GM21717 (cell line): ENCODE measurements at regions not wholly inside any gene's neighbourhood (a gene's known extent, or its start where the extent isn't known, plus 50 kb on each side); places are given as distances from the start of the nearest gene placed in this dataset.
"Not testable (repeated sequence)": the region's sequence is repeated elsewhere in the genome, so short reads cannot be mapped to it uniquely, and the experiment has no call there.

ENCODE experiments used
- ATAC-seq: cut with Tn5 transposase; IDR thresholded peaks from one replicate; pipeline ENCODE4 v1.9.1; 2021; ENCODE audit warnings: mild to moderate bottlenecking, moderate library complexity; ENCODE audit not compliant: unreplicated experiment

DNA sequence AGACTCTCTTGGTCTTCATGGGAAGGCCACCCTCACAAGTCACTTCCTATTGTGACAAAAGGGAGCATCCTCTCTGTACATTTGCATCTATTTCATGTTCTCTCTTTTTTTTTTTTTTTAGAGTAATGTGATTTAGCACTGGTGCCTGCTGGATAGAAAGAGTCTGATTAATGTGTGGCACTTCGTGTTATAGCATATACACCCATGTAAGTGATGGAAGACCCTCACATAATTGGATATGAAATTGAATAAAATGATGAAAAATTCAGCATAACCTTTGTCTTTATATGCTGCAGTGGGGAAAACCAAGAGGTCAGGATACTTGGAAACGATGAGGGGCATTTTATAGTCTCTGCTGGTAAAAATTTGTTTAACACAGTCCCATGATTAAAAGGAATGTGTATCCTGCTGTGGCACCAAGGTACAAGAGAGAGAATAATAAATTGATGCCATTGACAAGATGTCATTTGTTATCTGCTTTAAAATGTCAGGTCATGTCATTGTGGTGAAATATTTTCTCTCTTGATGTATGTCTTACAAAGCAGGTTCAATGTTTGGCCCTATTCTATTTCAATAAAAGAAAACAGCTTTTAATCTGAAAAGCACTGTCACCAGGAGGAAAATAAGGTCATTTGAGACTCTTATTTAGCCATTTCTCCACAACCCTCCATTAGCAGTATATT, 1115.4 kb downstream of the STPG2 start:
- ATAC-seq: no peak

DNA sequence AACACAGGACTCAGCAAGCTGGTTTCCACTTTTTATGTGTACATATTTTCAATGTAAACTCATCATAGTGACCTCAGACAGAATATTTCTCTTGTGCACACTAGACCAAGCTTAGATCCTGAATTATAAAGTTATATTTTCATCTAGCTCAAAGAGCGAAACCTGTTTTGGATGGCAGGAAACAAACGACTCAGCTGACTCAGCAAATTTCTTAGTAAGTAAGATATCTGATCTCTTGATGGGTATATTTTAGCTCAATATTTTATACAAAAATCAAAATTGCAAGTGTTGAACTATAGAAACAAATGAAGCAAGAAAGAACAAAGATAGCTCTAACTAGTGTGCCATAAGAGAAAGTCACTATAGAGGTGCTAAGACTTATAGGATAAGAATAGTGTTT, 1114.5 kb downstream of the STPG2 start:
- no peak for ATAC-seq

DNA sequence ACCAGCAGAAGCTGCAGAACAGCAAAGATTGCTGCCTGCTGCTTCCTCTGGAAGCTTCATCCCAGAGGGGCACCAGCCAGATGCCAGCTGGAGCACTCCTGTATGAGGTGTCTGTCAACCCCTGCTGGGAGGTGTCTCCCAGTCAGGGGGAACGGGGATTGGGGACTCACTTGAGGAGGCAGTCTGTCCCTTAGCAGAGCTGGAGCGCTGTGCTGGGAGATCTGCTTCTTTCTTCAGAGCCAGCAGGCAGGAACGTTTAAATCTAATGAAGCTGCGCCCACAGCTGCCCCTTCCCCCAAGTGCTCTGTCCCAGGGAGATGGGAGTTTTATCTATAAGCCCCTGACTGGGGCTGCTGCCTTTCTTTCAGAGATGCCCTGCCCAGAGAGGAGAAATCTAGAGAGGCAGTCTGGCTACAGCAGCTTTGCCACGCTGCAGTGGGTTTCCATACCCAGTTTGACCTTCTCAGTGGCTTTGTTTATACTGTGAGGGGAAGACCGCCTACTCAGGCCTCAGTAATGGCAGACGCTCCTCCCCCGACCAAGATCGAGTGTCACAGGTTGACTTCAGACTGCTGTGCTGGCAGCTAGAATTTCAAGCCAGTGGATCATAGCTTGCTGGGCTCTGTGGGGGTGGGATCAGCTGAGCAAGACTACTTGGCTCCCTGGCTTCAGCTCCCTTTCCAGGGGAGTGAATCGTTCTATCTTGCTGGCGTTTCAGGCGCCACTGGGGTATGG, 1105.7 kb downstream of the STPG2 start:
- not testable (repeated sequence) for ATAC-seq

DNA sequence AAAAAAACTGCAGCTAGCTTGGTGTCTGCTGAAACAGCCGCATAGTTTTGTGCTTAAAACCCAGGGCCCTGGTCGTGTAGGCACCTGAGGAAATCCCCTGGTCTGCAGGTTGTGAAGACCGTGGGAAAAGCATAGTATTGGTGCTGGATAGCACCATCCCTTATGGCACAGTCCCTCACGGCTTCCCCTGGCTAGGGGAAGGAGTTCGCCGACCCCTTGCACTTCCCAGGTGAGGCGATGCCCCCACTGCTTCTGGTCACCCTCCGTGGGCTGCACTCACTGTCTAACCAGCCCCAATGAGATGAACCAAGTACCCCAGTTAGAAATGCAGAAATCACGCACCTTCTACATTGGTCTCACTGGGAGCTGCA, 1105.1 kb downstream of the STPG2 start:
- ATAC-seq: no peak

DNA sequence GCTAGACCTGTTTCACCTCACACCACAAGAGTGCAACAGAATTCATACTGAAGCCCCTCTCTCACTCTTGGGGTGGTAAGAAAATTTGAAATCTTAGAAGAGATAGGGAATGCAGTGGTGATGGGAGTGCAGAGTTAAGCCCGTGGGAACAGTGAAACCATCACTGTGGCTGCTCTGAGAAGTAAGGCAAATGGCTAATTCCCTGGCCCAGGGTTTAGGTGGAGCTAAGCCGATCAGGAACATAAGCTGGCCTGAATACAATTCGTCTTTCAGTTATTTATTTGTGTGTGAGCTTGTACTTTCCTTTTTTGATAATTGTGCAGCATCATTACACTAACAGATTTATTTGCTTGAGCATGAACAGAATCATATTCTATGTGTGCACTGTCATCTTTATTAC, 1070.6 kb downstream of the STPG2 start:
- no peak for ATAC-seq

DNA sequence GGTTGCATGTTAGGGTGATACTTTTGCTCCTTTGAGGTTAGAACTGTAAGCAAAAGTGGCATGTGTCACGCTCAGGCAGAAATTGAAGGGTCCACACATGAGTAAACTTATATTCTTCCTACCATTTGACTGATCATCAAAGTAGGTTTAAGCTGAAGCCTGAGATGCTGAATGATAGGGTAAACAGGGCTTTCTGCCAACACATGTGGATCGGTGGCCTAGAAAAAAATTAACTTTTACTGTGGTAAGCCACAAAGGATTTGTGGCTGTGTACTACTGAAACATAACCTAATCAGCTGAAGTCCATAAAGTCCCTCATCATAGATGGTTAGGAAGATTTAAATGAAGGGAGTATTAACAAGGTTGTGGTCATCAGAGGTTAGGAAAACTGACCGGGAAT, 1070.1 kb downstream of the STPG2 start:
- ATAC-seq: no peak

DNA sequence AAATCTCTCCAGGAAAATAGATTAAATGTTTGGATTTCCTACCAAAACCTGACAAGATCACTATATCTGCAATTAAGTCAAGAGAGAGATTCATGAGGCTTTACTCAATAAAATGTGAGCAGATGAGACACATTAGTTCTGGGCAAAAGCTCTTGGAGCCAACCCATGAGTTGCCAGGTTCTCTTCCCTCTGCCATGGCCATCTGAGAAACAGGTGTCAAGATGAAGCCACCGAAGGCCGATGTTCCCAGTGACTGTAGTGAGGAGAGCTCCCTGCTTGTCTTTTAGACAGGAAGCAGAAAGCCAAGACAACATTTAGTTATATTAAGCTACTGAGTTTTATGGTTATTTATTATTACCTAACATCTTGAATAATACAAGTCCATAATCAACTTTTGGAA, 1068.7 kb downstream of the STPG2 start:
- no peak for ATAC-seq

DNA sequence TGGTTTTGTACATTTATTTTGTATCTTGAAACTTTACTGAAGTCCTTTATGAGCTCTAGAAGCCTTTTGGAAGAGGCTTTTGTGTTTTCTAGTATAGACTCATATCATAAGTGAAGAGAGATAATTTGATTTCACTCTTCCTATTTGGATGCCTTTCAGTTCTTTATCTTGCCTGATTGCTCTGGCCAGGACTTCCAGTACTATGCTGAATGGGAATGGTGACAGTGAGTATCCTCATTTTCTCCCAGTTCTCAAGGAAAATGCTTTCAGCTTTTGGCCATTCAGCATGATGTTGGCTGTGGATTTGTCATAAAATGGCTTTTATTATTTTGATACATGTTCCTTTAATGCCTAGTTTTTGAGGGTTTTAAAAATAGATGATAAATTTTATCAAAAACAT, 1061.3 kb downstream of the STPG2 start:
- ATAC-seq: no peak

DNA sequence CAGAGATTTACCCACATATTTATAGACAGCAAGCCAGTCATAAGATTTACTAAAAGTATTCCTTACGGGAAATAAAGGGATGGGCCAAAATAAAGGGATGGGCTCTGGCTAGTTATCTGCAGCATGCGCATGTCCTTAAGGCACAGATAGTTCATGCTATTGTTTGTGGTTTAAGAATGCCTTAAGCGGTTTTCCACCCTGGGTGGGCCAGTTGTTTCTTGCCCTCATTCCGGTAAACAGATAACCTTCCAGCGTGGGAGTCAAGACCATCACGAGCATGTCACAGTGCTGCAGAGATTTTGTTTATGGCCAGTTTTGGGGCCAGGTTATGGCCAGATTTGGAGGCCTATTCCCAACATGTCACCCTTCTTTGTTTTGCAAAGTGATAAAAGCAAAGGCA, 1046.2 kb downstream of the STPG2 start:
- not testable (repeated sequence) for ATAC-seq

DNA sequence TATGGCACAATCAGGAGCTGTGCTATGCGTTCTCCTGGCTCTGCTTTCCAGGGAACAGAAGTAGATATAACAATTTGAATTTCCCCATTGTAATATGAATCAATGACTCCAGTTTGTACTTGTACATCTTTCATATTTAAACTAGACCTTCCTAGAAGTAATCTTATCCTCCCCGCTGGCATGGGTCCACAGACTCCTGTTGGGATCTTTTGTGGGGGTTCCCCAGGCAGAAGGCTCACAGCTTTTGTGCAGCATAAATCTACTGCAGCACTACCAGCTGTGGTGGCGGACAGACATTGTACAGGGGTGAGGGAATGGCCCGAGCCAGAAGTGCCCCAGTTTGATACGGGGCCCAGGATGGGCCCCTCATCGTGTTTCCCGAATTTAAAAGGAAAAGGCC, 1042.1 kb downstream of the STPG2 start:
- not testable (repeated sequence) for ATAC-seq

DNA sequence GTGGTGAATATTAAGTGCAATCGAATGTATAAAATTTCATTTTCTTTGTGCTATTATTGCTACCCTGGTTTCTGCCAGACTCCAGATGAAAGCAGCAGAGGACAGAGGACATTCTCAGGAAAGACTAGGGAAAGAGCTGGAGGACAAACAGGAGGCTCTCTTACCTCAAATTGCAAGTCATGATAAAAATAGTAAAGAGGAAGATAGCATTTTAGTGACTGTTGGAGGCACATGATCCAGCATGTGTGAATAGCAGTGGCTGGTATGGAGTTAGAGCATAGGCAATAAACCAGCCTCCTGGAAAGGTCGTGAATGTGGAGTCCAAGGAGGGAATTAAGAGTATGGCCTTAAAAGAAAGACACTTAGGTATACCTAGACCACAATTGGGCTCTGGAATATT, 1040.0 kb downstream of the STPG2 start:
- ATAC-seq: no peak

DNA sequence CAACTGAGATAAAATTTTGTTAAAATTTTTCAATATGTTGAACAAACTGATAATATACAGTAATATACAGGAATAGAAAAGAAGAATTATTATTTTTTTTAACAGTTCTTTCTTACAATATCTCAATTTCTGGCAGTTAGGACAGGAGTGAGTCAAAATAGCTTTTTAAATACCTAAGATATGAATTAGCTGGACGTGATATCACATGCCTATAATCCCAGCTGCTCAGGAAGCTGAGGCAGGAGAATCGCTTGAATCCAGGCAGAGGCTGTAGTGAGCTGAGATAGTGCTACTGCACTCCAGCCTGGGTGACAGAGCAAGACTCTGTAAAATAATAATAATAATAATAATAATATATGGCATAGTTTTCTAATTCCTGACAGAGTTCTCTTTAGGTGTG, 1039.3 kb downstream of the STPG2 start:
- no peak for ATAC-seq

DNA sequence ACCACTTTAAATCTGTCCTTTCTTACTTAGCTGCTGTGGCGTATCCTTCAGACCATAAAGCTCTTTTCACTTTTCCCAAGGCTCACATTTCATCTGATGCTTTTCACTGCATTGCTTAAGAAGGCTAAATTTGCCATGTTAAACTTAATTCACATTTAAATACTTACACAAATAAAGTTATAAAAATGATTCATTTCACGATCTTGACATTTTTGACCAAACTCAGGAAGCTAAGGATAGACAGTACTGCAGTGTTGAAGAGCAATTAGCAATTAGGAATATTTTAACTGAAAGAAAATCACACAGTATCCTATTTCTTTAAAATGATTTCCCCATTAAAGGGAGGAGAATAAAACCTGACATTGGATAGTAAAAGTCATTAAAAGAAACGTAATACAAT, 1038.6 kb downstream of the STPG2 start:
- no peak for ATAC-seq

DNA sequence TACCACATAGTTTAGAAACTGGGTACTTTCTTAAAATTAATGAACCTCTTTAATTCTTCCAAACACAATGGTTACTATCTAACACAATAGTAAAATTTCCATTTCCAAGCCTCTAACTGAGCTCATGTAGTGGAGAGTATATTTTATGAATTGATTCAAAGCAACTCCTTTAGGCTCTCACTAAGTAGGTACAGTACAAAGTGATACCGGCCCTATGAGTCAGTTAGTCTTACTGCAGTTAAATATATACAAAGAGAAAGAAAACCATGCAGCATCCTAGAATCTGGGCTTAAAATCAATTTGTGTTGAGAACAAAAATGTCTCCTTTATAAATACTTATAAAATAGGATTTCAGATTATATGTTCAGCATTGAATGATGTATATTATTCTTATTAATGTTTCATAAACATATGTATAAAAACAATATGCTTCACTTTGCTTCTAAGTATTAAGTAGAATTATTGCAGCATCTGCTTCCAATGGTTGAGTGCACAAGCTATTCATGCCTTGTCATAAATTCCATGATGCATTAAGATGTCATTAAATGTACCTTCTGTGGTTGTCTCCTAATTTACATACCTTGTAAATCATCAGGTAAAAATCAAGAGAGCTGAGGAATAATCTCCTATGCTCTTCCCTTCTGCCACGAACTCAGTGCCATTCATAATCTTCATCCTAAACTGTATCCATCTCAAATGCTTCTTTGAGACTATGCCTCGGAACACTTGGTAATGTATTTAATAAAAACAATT, 1037.8 kb downstream of the STPG2 start:
- no peak for ATAC-seq

DNA sequence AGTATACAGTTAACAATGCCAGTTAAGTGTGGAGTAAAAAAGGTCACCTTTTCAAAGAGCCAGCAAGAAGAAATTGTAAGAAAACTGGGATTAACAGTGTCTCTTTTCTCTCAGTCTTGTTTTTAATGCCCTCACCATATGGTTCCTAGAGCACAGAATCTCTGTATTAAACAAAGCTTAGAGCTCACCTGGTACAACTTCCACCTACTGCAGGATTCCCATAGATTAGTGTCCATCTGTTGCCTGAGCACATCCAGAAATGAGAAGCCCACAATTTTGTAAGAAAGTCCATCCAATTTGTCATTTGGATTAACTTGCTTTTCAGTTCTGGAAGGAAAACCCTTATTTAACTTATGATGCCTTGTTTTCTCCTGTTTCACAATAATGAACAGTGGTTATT, 1037.1 kb downstream of the STPG2 start:
- no peak for ATAC-seq

DNA sequence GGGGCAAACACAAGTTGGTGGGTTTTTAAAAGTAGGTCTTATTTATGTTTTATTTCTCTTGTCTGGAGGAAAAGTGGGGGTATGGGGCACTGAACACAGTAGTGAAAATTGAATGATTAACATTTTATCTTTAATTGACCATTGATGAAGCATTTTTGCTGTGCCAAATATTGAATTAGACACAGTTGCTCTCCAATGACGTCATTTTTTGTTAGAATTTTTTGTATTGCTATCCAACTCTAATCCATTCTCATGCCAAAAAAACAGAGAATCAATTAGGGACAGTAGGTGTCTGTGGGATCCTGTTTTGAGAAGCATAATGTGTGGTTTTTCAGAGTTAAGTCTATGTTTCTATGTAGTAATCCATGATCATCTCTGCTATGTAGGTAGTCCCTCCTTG, 1032.8 kb downstream of the STPG2 start:
- no peak for ATAC-seq

DNA sequence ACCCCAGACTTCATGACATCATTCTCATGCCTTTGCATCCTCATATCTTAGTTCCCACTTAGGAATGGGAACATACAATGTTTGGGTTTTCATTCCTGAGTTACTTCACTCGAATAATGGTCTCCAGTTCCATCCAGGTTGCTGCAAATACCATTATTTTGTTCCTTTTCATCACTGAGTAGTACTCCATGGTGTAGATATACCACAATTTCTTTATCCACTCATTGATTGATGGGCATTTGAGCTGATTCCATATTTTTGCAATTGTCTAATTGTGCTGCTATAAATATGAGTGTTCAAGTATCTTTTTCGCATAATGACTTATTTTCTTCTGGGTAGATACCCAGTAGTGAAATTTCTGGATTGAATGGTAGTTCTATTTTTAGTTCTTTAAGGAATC, 1026.8 kb downstream of the STPG2 start:
- no peak for ATAC-seq

DNA sequence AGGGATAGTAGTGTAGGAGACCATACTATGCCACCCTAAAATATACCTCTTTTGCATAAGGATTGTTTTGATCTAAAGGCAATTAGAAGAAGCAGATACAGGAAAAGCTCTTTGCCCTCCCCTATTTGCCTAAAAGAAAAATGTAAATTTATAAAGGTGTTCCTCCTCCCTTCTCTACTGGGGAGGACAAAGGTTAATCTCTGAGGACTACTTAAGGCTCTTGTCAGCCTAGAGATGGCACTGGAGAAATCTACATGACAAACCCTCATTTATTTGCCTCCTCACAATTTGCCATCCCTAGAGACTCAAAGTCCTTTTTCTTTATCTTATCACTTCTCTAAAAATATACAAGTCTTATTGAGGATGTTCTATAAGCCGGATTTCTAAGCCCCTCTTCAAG, 1021.8 kb downstream of the STPG2 start:
- ATAC-seq: no peak

DNA sequence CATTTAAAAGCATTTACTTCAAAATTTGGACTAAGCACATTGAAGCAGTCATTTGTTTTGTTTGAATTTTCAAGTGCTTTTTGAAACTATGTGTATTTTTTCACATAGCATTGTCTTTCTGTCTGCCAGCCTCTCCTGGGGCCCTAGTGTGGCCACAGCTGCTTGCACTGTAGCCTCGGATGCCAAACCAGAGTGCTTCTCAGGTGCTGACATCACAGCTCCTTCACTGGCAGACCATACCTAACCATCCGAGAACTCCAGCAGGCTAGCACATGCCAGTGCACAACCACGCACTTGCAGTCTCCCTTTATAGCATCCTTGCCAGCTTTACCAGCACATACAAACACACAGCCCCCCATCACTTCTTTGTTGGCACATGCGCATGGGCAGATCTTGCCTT, 1019.7 kb downstream of the STPG2 start:
- no peak for ATAC-seq

DNA sequence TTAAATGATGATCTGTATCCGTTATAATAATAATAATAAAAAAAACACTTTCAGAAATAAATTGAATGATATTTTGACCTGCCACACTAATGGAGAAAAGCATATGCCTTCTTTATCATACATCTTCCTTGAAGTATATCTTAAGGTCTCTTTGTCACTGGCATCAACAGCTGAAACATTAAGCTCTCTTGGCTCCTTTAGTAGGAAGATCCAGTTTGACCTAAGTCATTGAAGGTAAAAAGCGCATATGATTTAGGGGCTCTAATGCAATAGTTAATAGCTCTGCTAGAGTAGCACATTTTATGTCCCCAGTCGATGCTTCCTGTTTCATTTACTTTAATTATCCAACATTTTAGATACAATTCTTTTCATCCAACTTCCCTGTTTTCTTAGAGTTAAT, 1010.8 kb downstream of the STPG2 start:
- no peak for ATAC-seq

DNA sequence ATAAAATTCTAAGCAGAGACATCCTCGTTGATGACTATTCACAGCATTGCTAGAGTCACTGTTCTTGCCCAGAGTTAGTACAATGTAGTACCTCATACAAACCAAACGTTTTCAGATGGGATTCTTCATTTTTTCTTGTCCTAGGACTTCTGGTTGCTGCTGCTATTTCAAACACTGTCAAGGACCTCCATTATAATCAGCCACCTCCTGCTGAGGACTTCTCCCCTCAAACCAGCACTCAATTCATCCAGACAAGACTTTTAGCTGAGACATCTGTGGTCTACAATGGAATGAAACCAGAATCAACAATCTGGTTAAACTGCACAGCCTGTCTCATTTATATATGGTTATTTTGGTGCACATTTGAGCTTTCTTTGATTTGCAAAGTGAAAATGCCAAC, 1008.8 kb downstream of the STPG2 start:
- no peak for ATAC-seq

DNA sequence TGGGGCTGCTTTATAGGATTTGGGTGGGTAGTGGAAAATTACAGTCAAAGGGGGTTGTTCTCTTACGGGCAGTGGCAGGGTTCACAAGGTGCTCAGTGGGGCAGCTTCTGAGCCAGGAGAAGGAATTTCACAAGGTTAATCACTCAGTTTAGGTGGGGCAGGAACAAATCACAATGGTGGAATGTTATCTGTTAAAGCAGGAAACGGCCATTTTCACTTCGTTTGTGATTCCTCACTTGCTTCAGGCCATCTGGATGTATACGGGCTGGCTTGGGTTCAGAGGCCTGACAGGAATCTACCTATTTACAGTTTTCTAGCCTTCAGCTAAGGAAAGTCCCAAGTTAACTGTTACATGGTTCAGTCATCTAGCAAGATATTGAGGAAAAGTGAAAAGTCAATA, 1003.5 kb downstream of the STPG2 start:
- no peak for ATAC-seq
